ENCODE measurements at regions not wholly inside any gene's neighbourhood (a gene's known extent, or its start where the extent isn't known, plus 50 kb on each side); places are given as distances from the start of the nearest gene placed in this dataset.
A peak's percentile ranks its signal among the peaks of the same experiment; 100 is the strongest.

- TF ChIP-seq CTCF (conservative IDR thresholded peaks at IDR 0.05; ENCODE audit: low read depth, low read length): no peak
- H3K4me3 ChIP-seq (ENCODE audit: low read depth, low read length): no peak overlapping the region
- no peak for DNase-seq (ENCODE audit: low read depth)
These were observed 125.3 kb upstream of the PROKR2 start for GRCh38 chr20:5442101-5442500.

GRCh38 chr20:5434116-5434515 lies 117.4 kb upstream of the PROKR2 start:
- TF ChIP-seq CTCF (conservative IDR thresholded peaks at IDR 0.05; ENCODE audit: low read depth, low read length): no peak
- DNase-seq (ENCODE audit: low read depth): no peak
- no peak overlapping the region for H3K4me3 ChIP-seq (ENCODE audit: low read depth, low read length)

GRCh38 chr20:5433352-5433751 lies 116.6 kb upstream of the PROKR2 start:
- TF ChIP-seq CTCF (conservative IDR thresholded peaks at IDR 0.05; ENCODE audit: low read depth, low read length): no peak
- no peak for DNase-seq (ENCODE audit: low read depth)
- H3K4me3 ChIP-seq (ENCODE audit: low read depth, low read length): no peak overlapping the region

- DNase-seq (ENCODE audit: low read depth): no peak
- no peak overlapping the region for H3K4me3 ChIP-seq (ENCODE audit: low read depth, low read length)
- TF ChIP-seq CTCF (conservative IDR thresholded peaks at IDR 0.05; ENCODE audit: low read depth, low read length): no peak
These were observed 115.3 kb upstream of the PROKR2 start for GRCh38 chr20:5432030-5432429.

GRCh38 chr20:5430670-5431069 lies 113.9 kb upstream of the PROKR2 start:
- TF ChIP-seq CTCF (conservative IDR thresholded peaks at IDR 0.05; ENCODE audit: low read depth, low read length): peak; percentile 15
- no peak overlapping the region for H3K4me3 ChIP-seq (ENCODE audit: low read depth, low read length)
- no peak for DNase-seq (ENCODE audit: low read depth)

GRCh38 chr20:5426026-5426425 lies 109.3 kb upstream of the PROKR2 start:
- no peak for DNase-seq (ENCODE audit: low read depth)
- TF ChIP-seq CTCF (conservative IDR thresholded peaks at IDR 0.05; ENCODE audit: low read depth, low read length): no peak
- no peak overlapping the region for H3K4me3 ChIP-seq (ENCODE audit: low read depth, low read length)

- no peak for TF ChIP-seq CTCF (conservative IDR thresholded peaks at IDR 0.05; ENCODE audit: low read depth, low read length)
- no peak overlapping the region for H3K4me3 ChIP-seq (ENCODE audit: low read depth, low read length)
- DNase-seq (ENCODE audit: low read depth): no peak
These were observed 99.3 kb upstream of the PROKR2 start for GRCh38 chr20:5416086-5416485.

Data from choroid plexus epithelial cell (primary cell).